Parathyroid adenoma (tissue), 2 donors: ENCODE measurements at regions not wholly inside any gene's neighbourhood (a gene's known extent, or its start where the extent isn't known, plus 50 kb on each side); places are given as distances from the start of the nearest gene placed in this dataset.

ENCODE experiments used
- H2AFZ ChIP-seq: fragments of 300-600 bp; sonication (generic); one replicate; pipeline ENCODE4 v1.7.0; 2017; ENCODE audit warnings: antibody characterized with exemption, mild to moderate bottlenecking
- H3K27ac ChIP-seq: fragments of 300-600 bp; sonication (generic); one replicate; pipeline ENCODE4 v1.7.0; 2017
- H3K27me3 ChIP-seq: fragments of 300-600 bp; sonication (generic); one replicate; pipeline ENCODE4 v1.7.0; 2017; ENCODE audit warnings: low read length; ENCODE audit not compliant: control insufficient read depth, insufficient read depth
- H3K36me3 ChIP-seq: fragments of 300-600 bp; sonication (generic); one replicate; pipeline ENCODE4 v1.7.0; 2017; ENCODE audit warnings: low read length; ENCODE audit not compliant: control insufficient read depth, insufficient read depth
- H3K4me1 ChIP-seq: fragments of 300-600 bp; sonication (generic); one replicate; pipeline ENCODE4 v1.7.0; 2017; ENCODE audit warnings: control low read depth
- H3K4me2 ChIP-seq: fragments of 300-600 bp; sonication (generic); one replicate; pipeline ENCODE4 v1.7.0; 2017; ENCODE audit warnings: low read length
- H3K4me3 ChIP-seq: fragments of 300-600 bp; sonication (generic); one replicate; pipeline ENCODE4 v1.7.0; 2017; ENCODE audit warnings: low read depth, low read length
- H3K79me2 ChIP-seq: fragments of 300-600 bp; sonication (generic); one replicate; pipeline ENCODE4 v1.7.0; 2017; ENCODE audit warnings: control low read depth
- H3K9ac ChIP-seq: fragments of 300-600 bp; sonication (generic); one replicate; pipeline ENCODE4 v1.7.0; 2017; ENCODE audit warnings: mild to moderate bottlenecking
- H3K9me3 ChIP-seq: fragments of 300-600 bp; sonication (generic); one replicate; pipeline ENCODE4 v1.7.0; 2017; ENCODE audit warnings: low read length; ENCODE audit not compliant: control insufficient read depth
- TF ChIP-seq, protein P1 (sequence below): fragments of 300-600 bp; sonication (generic); IDR thresholded peaks from one replicate; pipeline ENCODE4 v1.7.0; 2017; ENCODE audit warnings: antibody characterized with exemption, mild to moderate bottlenecking
- donor health status: primary hyperparathyroidism.

DNA sequence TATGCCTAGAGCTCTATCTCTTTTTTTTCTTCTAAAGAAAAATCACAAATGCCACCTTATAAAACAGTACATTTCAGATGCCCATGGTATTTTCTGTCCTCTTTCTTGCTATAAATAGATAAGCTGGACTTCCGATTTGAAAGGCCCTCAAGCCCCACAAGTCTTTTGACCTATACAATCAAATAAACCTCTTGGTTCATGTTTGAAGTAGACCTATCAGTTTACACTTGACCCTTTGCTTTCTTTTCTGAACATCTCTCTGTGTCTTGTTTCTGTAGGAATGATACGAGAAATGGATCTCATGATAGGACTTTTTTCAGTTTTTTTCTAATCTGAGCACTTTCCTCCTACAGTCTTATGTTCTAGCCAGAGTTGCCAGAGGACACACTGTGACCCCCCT lies 327.2 kb downstream of the SOX9 start:
- H3K36me3 ChIP-seq: no peaks in the 10 kb centered on the region
- no peaks in the 10 kb centered on the region for H3K4me1 ChIP-seq
- TF ChIP-seq, protein P1, sequence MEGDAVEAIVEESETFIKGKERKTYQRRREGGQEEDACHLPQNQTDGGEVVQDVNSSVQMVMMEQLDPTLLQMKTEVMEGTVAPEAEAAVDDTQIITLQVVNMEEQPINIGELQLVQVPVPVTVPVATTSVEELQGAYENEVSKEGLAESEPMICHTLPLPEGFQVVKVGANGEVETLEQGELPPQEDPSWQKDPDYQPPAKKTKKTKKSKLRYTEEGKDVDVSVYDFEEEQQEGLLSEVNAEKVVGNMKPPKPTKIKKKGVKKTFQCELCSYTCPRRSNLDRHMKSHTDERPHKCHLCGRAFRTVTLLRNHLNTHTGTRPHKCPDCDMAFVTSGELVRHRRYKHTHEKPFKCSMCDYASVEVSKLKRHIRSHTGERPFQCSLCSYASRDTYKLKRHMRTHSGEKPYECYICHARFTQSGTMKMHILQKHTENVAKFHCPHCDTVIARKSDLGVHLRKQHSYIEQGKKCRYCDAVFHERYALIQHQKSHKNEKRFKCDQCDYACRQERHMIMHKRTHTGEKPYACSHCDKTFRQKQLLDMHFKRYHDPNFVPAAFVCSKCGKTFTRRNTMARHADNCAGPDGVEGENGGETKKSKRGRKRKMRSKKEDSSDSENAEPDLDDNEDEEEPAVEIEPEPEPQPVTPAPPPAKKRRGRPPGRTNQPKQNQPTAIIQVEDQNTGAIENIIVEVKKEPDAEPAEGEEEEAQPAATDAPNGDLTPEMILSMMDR: no peak
- H3K4me2 ChIP-seq: no peak overlapping the region
- no peak overlapping the region for H3K4me3 ChIP-seq
- H3K79me2 ChIP-seq: no peaks in the 10 kb centered on the region
- no peak overlapping the region for H2AFZ ChIP-seq
- no peak overlapping the region for H3K9ac ChIP-seq
- no peaks in the 10 kb centered on the region for H3K27me3 ChIP-seq
- H3K27ac ChIP-seq: no peak overlapping the region
- H3K9me3 ChIP-seq: no peaks in the 10 kb centered on the region

DNA sequence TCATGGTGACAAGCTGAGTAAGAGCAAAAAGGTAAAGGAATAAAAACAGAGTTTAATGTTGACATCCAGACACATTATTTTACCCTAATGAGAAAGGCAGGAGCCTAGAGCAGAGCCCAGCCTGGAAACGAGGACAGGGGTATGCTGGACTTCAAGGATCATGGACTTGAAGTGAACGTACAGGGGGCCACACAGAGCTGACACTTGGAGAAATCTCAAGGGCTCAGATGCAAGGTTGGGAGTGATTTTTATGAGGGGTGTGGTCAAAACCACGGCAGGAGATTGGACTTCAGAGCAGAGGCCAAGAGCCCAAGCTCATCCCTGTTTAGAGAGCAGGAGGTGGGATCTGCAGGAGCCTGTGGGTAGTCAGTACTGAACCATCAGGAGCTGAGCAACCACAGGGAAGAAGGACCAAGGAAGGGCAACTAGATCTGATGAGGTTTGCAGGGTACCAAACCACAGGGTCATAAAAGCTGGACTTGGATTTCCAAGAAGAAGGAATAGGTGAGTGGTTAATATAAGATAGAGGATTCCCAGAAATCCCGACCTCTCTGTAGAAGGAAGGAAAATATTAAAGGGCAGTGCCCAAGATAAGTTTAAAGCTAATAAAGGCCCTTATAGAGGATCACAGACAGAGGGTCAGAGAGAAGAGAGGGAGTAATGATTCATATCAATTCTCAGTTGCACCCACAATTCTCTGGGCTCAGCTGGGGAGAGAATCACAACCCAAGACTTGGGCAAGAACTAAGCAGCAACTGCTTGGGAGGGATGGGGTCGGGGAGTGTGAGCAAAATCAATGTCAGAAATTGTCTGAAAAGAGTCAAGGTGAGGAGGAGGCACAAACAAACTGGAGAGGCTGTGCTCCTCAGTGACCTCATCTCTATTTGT lies 331.7 kb downstream of the SOX9 start:
- TF ChIP-seq, protein P1: no peak
- no peaks in the 10 kb centered on the region for H3K4me1 ChIP-seq
- H3K9me3 ChIP-seq: no peaks in the 10 kb centered on the region
- H3K27ac ChIP-seq: no peak overlapping the region
- H3K36me3 ChIP-seq: no peaks in the 10 kb centered on the region
- no peak overlapping the region for H3K4me3 ChIP-seq
- no peak overlapping the region for H3K9ac ChIP-seq
- H3K4me2 ChIP-seq: no peak overlapping the region
- no peaks in the 10 kb centered on the region for H3K27me3 ChIP-seq
- H2AFZ ChIP-seq: no peak overlapping the region
- no peaks in the 10 kb centered on the region for H3K79me2 ChIP-seq

DNA sequence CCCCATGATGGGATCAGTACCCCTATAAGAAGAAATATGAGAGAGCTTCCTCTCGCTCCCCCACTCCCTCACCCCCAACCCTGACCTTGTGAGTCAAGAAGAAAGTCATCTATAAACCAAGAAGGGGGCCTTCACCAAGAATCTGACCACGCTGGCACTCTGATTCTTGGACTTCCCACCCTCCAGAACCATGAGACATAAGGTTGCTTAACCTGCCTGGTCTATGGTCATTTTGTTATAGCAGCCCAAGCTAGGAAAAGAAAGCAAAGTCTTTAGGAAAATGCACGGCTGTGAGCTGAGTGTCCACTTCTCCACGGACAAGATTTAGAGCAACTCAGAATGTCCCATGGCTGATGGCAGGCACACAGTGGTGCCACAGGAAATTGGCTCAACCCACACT lies 333.5 kb downstream of the SOX9 start:
- Histone ChIP-seq H3K9me3 (no peaks in the 10 kb centered on the region), H3K4me2 (no peak overlapping the region), H3K4me3 (no peak overlapping the region), H3K27ac (no peak overlapping the region), H3K79me2 (no peaks in the 10 kb centered on the region), H3K27me3 (no peaks in the 10 kb centered on the region), H3K4me1 (no peaks in the 10 kb centered on the region), H3K36me3 (no peaks in the 10 kb centered on the region), H3K9ac (no peak overlapping the region), H2AFZ (no peak overlapping the region)
- TF ChIP-seq, protein P1: no peak

DNA sequence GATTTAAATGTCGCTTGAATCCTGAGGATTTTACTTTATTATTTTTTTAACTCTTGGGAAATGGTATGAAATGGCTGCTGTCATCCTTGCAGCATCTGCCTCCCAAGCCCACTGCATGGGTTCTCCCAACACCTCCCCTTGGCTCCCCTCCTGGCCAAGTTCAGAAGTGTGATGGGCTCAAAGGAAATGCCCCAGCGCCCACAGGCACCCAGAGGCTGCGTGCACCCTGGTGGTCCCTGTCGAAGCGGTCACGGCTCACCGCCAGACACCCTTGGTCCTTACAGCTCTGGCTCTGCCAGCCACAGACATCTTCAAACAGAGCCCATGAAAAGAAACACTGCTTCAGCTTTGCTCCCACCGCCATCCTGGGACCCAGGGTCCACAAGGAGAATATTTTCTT lies 334.7 kb downstream of the SOX9 start:
- Histone ChIP-seq H3K4me2 (no peak overlapping the region), H2AFZ (no peak overlapping the region), H3K27ac (no peak overlapping the region), H3K4me1 (no peaks in the 10 kb centered on the region), H3K4me3 (no peak overlapping the region), H3K9ac (no peak overlapping the region), H3K27me3 (no peaks in the 10 kb centered on the region), H3K79me2 (no peaks in the 10 kb centered on the region), H3K9me3 (no peaks in the 10 kb centered on the region), H3K36me3 (no peaks in the 10 kb centered on the region)
- TF ChIP-seq, protein P1: no peak

DNA sequence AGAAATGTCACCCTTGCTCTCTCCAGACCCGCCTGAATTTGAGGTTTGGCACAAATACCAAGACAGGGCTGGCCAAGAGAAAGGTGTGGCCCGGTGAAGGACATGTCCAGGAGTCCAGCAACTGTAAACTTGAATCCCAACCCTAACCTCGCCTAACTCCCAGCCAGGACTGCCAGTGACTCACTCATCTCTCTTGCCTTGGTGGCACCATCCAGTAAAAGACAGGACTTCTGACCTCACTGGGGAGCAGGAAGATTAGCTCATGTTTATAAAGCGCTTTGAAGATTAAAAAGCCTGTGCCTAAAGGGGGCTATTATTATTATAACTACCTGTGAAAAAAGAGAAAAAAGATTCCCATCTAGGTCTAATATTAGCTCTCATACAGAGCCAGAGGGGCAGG lies 335.3 kb downstream of the SOX9 start:
- Histone ChIP-seq H3K4me3 (no peak overlapping the region), H3K27ac (no peak overlapping the region), H2AFZ (no peak overlapping the region), H3K9ac (no peak overlapping the region), H3K9me3 (no peaks in the 10 kb centered on the region), H3K4me1 (no peaks in the 10 kb centered on the region), H3K79me2 (no peaks in the 10 kb centered on the region), H3K27me3 (no peaks in the 10 kb centered on the region), H3K4me2 (no peak overlapping the region), H3K36me3 (no peaks in the 10 kb centered on the region)
- TF ChIP-seq, protein P1: no peak
